ENCODE measurements at regions not wholly inside any gene's neighbourhood (a gene's known extent, or its start where the extent isn't known, plus 50 kb on each side); places are given as distances from the start of the nearest gene placed in this dataset.

DNA sequence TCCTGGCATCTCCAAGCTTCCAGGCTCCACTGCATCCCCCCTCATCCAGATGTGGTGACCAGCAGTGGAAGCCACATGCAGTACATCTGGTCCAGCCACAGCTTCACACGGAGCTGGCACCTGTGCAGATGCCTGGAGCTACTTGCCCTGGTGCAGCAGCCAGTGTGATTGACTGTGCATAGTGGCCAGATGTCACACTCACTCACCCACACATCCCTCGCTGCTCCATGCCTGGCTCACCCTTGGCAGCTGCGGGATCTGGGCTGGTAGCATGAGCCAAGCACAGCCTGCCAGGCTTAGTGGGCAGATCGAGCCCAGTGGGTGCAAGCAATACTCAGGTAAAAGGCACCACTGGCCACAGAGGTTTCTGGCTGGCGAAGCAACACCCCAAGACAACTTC is 398.0 kb upstream of the CNTN4 start:
- TF ChIP-seq, protein P1, sequence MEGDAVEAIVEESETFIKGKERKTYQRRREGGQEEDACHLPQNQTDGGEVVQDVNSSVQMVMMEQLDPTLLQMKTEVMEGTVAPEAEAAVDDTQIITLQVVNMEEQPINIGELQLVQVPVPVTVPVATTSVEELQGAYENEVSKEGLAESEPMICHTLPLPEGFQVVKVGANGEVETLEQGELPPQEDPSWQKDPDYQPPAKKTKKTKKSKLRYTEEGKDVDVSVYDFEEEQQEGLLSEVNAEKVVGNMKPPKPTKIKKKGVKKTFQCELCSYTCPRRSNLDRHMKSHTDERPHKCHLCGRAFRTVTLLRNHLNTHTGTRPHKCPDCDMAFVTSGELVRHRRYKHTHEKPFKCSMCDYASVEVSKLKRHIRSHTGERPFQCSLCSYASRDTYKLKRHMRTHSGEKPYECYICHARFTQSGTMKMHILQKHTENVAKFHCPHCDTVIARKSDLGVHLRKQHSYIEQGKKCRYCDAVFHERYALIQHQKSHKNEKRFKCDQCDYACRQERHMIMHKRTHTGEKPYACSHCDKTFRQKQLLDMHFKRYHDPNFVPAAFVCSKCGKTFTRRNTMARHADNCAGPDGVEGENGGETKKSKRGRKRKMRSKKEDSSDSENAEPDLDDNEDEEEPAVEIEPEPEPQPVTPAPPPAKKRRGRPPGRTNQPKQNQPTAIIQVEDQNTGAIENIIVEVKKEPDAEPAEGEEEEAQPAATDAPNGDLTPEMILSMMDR (IDR thresholded peaks at IDR 0.05) = no peak
- no peak for TF ChIP-seq POLR2A (IDR thresholded peaks at IDR 0.05)

All from adrenal gland (tissue), 5 donors.